NCI-H2196 treated with DMSO at 0.1 percent for 48 hours (cell line): ENCODE measurements at regions not wholly inside any gene's neighbourhood (a gene's known extent, or its start where the extent isn't known, plus 50 kb on each side); places are given as distances from the start of the nearest gene placed in this dataset.
"Not testable (repeated sequence)": the region's sequence is repeated elsewhere in the genome, so short reads cannot be mapped to it uniquely, and the experiment has no call there.

Source experiments
- DNase-seq: peaks from one replicate; lab custom pipeline; 2025; ENCODE audit not compliant: unreplicated experiment; lab: John Stamatoyannopoulos, UW

GRCh38 chr3:106825962-106826605 is 551.2 kb upstream of the CCDC54 start:
- DNase-seq = no peak

- no peak for DNase-seq
These were observed 550.4 kb upstream of the CCDC54 start for GRCh38 chr3:106826791-106827311.

- DNase-seq = no peak
These were observed 549.6 kb upstream of the CCDC54 start for GRCh38 chr3:106827515-106828213.

GRCh38 chr3:106829206-106829605 is 548.0 kb upstream of the CCDC54 start:
- DNase-seq = no peak

GRCh38 chr3:106830334-106830733 is 546.9 kb upstream of the CCDC54 start:
- no peak for DNase-seq

- DNase-seq = no peak
These were observed 540.3 kb upstream of the CCDC54 start for GRCh38 chr3:106836906-106837305.

GRCh38 chr3:106837616-106838015 is 539.6 kb upstream of the CCDC54 start:
- DNase-seq = no peak

- no peak for DNase-seq
These were observed 537.5 kb upstream of the CCDC54 start for GRCh38 chr3:106839576-106840280.

- no peak for DNase-seq
These were observed 536.9 kb upstream of the CCDC54 start for GRCh38 chr3:106840319-106840718.

- DNase-seq = no peak
These were observed 535.1 kb upstream of the CCDC54 start for GRCh38 chr3:106842151-106842550.

- no peak for DNase-seq
These were observed 532.6 kb upstream of the CCDC54 start for GRCh38 chr3:106844638-106845037.

GRCh38 chr3:106848099-106848498 is 529.1 kb upstream of the CCDC54 start:
- DNase-seq = no peak

- DNase-seq = no peak
These were observed 526.8 kb upstream of the CCDC54 start for GRCh38 chr3:106850437-106850836.

GRCh38 chr3:106858321-106858720 is 518.9 kb upstream of the CCDC54 start:
- not testable (repeated sequence) for DNase-seq

- no peak for DNase-seq
These were observed 517.1 kb upstream of the CCDC54 start for GRCh38 chr3:106860182-106860581.

- no peak for DNase-seq
These were observed 515.2 kb upstream of the CCDC54 start for GRCh38 chr3:106862067-106862466.

- no peak for DNase-seq
These were observed 499.6 kb upstream of the CCDC54 start for GRCh38 chr3:106877627-106878026.

- no peak for DNase-seq
These were observed 497.0 kb upstream of the CCDC54 start for GRCh38 chr3:106880206-106880605.

GRCh38 chr3:106881186-106881585 is 496.1 kb upstream of the CCDC54 start:
- DNase-seq = no peak

- no peak for DNase-seq
These were observed 494.9 kb upstream of the CCDC54 start for GRCh38 chr3:106882297-106882696.

- DNase-seq = no peak
These were observed 471.2 kb upstream of the CCDC54 start for GRCh38 chr3:106906074-106906473.
